ENCODE measurements at regions not wholly inside any gene's neighbourhood (a gene's known extent, or its start where the extent isn't known, plus 50 kb on each side); places are given as distances from the start of the nearest gene placed in this dataset.
"Not testable (repeated sequence)": the region's sequence is repeated elsewhere in the genome, so short reads cannot be mapped to it uniquely, and the experiment has no call there.

GRCh38 chr13:24950611-24951010, 145.3 kb upstream of the PABPC3 start:
- H3K27ac Mint-ChIP-seq (ENCODE audit: unreplicated experiment); H3K36me3 Mint-ChIP-seq (ENCODE audit: low read depth, unreplicated experiment); H3K4me3 Mint-ChIP-seq (ENCODE audit: unreplicated experiment); H3K4me1 Mint-ChIP-seq (ENCODE audit: unreplicated experiment); DNase-seq (ENCODE audit: low spot score); H3K27me3 Mint-ChIP-seq (ENCODE audit: unreplicated experiment); H3K9me3 Mint-ChIP-seq (ENCODE audit: unreplicated experiment): not testable (repeated sequence)

GRCh38 chr13:24967970-24968369, 128.0 kb upstream of the PABPC3 start:
- H3K4me1 Mint-ChIP-seq (ENCODE audit: unreplicated experiment); H3K36me3 Mint-ChIP-seq (ENCODE audit: low read depth, unreplicated experiment); H3K27me3 Mint-ChIP-seq (ENCODE audit: unreplicated experiment); DNase-seq (ENCODE audit: low spot score); H3K9me3 Mint-ChIP-seq (ENCODE audit: unreplicated experiment): not testable (repeated sequence)
- peak overlapping the region; percentile 88 for H3K27ac Mint-ChIP-seq (ENCODE audit: unreplicated experiment)
- H3K4me3 Mint-ChIP-seq (ENCODE audit: unreplicated experiment): peak overlapping the region; percentile 91

- H3K27ac Mint-ChIP-seq (ENCODE audit: unreplicated experiment): peak overlapping the region; percentile 88
- peak; percentile 18 for DNase-seq (ENCODE audit: low spot score)
- peak overlapping the region; percentile 91 for H3K4me3 Mint-ChIP-seq (ENCODE audit: unreplicated experiment)
- H3K4me1 Mint-ChIP-seq (ENCODE audit: unreplicated experiment); H3K36me3 Mint-ChIP-seq (ENCODE audit: low read depth, unreplicated experiment); H3K27me3 Mint-ChIP-seq (ENCODE audit: unreplicated experiment); H3K9me3 Mint-ChIP-seq (ENCODE audit: unreplicated experiment): not testable (repeated sequence)
- TF ChIP-seq CTCF (IDR thresholded peaks at IDR 0.05; ENCODE audit: unreplicated experiment): peak; percentile 17
These were observed 127.5 kb upstream of the PABPC3 start for GRCh38 chr13:24968416-24968815.

GRCh38 chr13:24973102-24973501, 122.8 kb upstream of the PABPC3 start:
- H3K4me3 Mint-ChIP-seq (ENCODE audit: unreplicated experiment); H3K36me3 Mint-ChIP-seq (ENCODE audit: low read depth, unreplicated experiment); H3K9me3 Mint-ChIP-seq (ENCODE audit: unreplicated experiment); H3K27me3 Mint-ChIP-seq (ENCODE audit: unreplicated experiment); DNase-seq (ENCODE audit: low spot score); H3K27ac Mint-ChIP-seq (ENCODE audit: unreplicated experiment); H3K4me1 Mint-ChIP-seq (ENCODE audit: unreplicated experiment): not testable (repeated sequence)

GRCh38 chr13:24981181-24981803, 114.6 kb upstream of the PABPC3 start:
- not testable (repeated sequence) for H3K9me3 Mint-ChIP-seq (ENCODE audit: unreplicated experiment); H3K27ac Mint-ChIP-seq (ENCODE audit: unreplicated experiment)
- H3K4me1 Mint-ChIP-seq (ENCODE audit: unreplicated experiment): peaks cover 20% of the 10 kb centered on the region

GRCh38 chr13:24982333-24982999, 113.5 kb upstream of the PABPC3 start:
- Mint-ChIP-seq H3K27ac (ENCODE audit: unreplicated experiment) (no peak overlapping the region), H3K9me3 (ENCODE audit: unreplicated experiment) (no peaks in the 10 kb centered on the region), H3K36me3 (ENCODE audit: low read depth, unreplicated experiment) (no peaks in the 10 kb centered on the region), H3K4me1 (ENCODE audit: unreplicated experiment) (peaks cover 20% of the 10 kb centered on the region), H3K27me3 (ENCODE audit: unreplicated experiment) (no peaks in the 10 kb centered on the region), H3K4me3 (ENCODE audit: unreplicated experiment) (no peak overlapping the region)
- peak; percentile 30 for DNase-seq (ENCODE audit: low spot score)
- TF ChIP-seq CTCF (IDR thresholded peaks at IDR 0.05; ENCODE audit: unreplicated experiment): no peak

More at GRCh38 chr13:24981181-24981803, 114.6 kb upstream of the PABPC3 start:
- H3K4me3 Mint-ChIP-seq (ENCODE audit: unreplicated experiment); DNase-seq (ENCODE audit: low spot score); H3K36me3 Mint-ChIP-seq (ENCODE audit: low read depth, unreplicated experiment); H3K27me3 Mint-ChIP-seq (ENCODE audit: unreplicated experiment): not testable (repeated sequence)

GRCh38 chr13:24983094-24983493, 112.8 kb upstream of the PABPC3 start:
- Mint-ChIP-seq H3K27ac (ENCODE audit: unreplicated experiment) (no peak overlapping the region), H3K4me3 (ENCODE audit: unreplicated experiment) (no peak overlapping the region), H3K27me3 (ENCODE audit: unreplicated experiment) (no peaks in the 10 kb centered on the region), H3K4me1 (ENCODE audit: unreplicated experiment) (peaks cover 22% of the 10 kb centered on the region), H3K9me3 (ENCODE audit: unreplicated experiment) (no peaks in the 10 kb centered on the region), H3K36me3 (ENCODE audit: low read depth, unreplicated experiment) (no peaks in the 10 kb centered on the region)
- no peak for DNase-seq (ENCODE audit: low spot score)
- TF ChIP-seq CTCF (IDR thresholded peaks at IDR 0.05; ENCODE audit: unreplicated experiment): no peak

Data from endothelial cell (in vitro differentiated cells).